Nephron (organoid): ENCODE measurements at regions not wholly inside any gene's neighbourhood (a gene's known extent, or its start where the extent isn't known, plus 50 kb on each side); places are given as distances from the start of the nearest gene placed in this dataset.

Source experiments
- H3K27ac Mint-ChIP-seq, 3 experiments: 2 replicates each; pipeline ENCODE4 v1.8.0; 2020; ENCODE audit warnings: mixed read lengths in 3 of 3, mild to moderate bottlenecking in 2 of 3, moderate library complexity in 1 of 3
- H3K27me3 Mint-ChIP-seq: 2 replicates; pipeline ENCODE4 v1.8.0; 2021; ENCODE audit warnings: low read depth, mild to moderate bottlenecking, moderate library complexity, mixed read lengths
- H3K36me3 Mint-ChIP-seq: 2 replicates; pipeline ENCODE4 v1.8.0; 2020; ENCODE audit warnings: low read depth, mixed read lengths
- H3K4me1 Mint-ChIP-seq: 2 replicates; pipeline ENCODE4 v1.8.0; 2020; ENCODE audit warnings: mixed read lengths
- H3K4me3 Mint-ChIP-seq, 3 experiments: 2 replicates each; pipeline ENCODE4 v1.8.0; 2020; ENCODE audit warnings: mild to moderate bottlenecking in 3 of 3, mixed read lengths in 3 of 3, moderate library complexity in 2 of 3
- H3K9me3 Mint-ChIP-seq: 2 replicates; pipeline ENCODE4 v1.8.0; 2020; ENCODE audit warnings: mixed read lengths
- CTCF ChIP-seq, 3 experiments: fragments of 200-600 bp; sonication (generic); IDR thresholded peaks; one replicate each; pipeline ENCODE4 v1.5.0; 2021; ENCODE audit warnings: antibody characterized with exemption in 3 of 3; ENCODE audit not compliant: unreplicated experiment in 3 of 3

GRCh38 chr14:53796734-53797133 lies 159.9 kb downstream of the BMP4 start:
- peaks cover 4% of the 10 kb centered on the region for H3K36me3 Mint-ChIP-seq
- H3K27me3 Mint-ChIP-seq = no peaks in the 10 kb centered on the region
- peaks cover 5% of the 10 kb centered on the region for H3K4me1 Mint-ChIP-seq
- TF ChIP-seq CTCF (IDR thresholded peaks at IDR 0.05; ENCODE audit: unreplicated experiment in 3 of 3) = no peak
- H3K9me3 Mint-ChIP-seq = peaks cover 24% of the 10 kb centered on the region
- H3K4me3 Mint-ChIP-seq = no peak overlapping the region
- H3K27ac Mint-ChIP-seq = no peak overlapping the region

- H3K27ac Mint-ChIP-seq = no peak overlapping the region
- TF ChIP-seq CTCF (IDR thresholded peaks at IDR 0.05; ENCODE audit: unreplicated experiment in 3 of 3) = no peak
- no peaks in the 10 kb centered on the region for H3K27me3 Mint-ChIP-seq
- H3K9me3 Mint-ChIP-seq = no peaks in the 10 kb centered on the region
- H3K4me1 Mint-ChIP-seq = peaks cover 30% of the 10 kb centered on the region
- no peak overlapping the region for H3K4me3 Mint-ChIP-seq
- H3K36me3 Mint-ChIP-seq = no peaks in the 10 kb centered on the region
These were observed 162.7 kb downstream of the BMP4 start for GRCh38 chr14:53793790-53794505.

- H3K27ac Mint-ChIP-seq = no peak overlapping the region
- H3K36me3 Mint-ChIP-seq = no peaks in the 10 kb centered on the region
- H3K27me3 Mint-ChIP-seq = no peaks in the 10 kb centered on the region
- H3K9me3 Mint-ChIP-seq = no peaks in the 10 kb centered on the region
- no peak for TF ChIP-seq CTCF (IDR thresholded peaks at IDR 0.05; ENCODE audit: unreplicated experiment in 3 of 3)
- H3K4me3 Mint-ChIP-seq = no peak overlapping the region
- peaks cover 36% of the 10 kb centered on the region for H3K4me1 Mint-ChIP-seq
These were observed 163.7 kb downstream of the BMP4 start for GRCh38 chr14:53792909-53793308.

- H3K9me3 Mint-ChIP-seq = peaks cover 3% of the 10 kb centered on the region
- H3K27me3 Mint-ChIP-seq = no peaks in the 10 kb centered on the region
- H3K36me3 Mint-ChIP-seq = no peaks in the 10 kb centered on the region
These were observed 165.7 kb downstream of the BMP4 start for GRCh38 chr14:53790731-53791500.

GRCh38 chr14:53788566-53788965 lies 168.1 kb downstream of the BMP4 start:
- Mint-ChIP-seq H3K4me1 (peaks cover 31% of the 10 kb centered on the region), H3K27ac (no peak overlapping the region), H3K9me3 (peaks cover 18% of the 10 kb centered on the region), H3K4me3 (no peak overlapping the region), H3K36me3 (peaks cover 8% of the 10 kb centered on the region), H3K27me3 (no peaks in the 10 kb centered on the region)
- no peak for TF ChIP-seq CTCF (IDR thresholded peaks at IDR 0.05; ENCODE audit: unreplicated experiment in 3 of 3)

More at GRCh38 chr14:53790731-53791500, 165.7 kb downstream of the BMP4 start:
- H3K4me3 Mint-ChIP-seq = no peak overlapping the region
- H3K4me1 Mint-ChIP-seq = peaks cover 36% of the 10 kb centered on the region
- peak overlapping the region; percentile 18 to 87 (median 26) for H3K27ac Mint-ChIP-seq
- no peak for TF ChIP-seq CTCF (IDR thresholded peaks at IDR 0.05; ENCODE audit: unreplicated experiment in 3 of 3)
